Peyer's patch (tissue), 4 donors: ENCODE measurements at regions not wholly inside any gene's neighbourhood (a gene's known extent, or its start where the extent isn't known, plus 50 kb on each side); places are given as distances from the start of the nearest gene placed in this dataset.
"Not testable (repeated sequence)": the region's sequence is repeated elsewhere in the genome, so short reads cannot be mapped to it uniquely, and the experiment has no call there.

Source experiments
- DNase-seq, 3 donors: peaks; one replicate each; pipeline ENCODE4 v3.0.0-alpha.2; 2017 to 2019
- H3K27ac ChIP-seq, 4 donors: fragments of 200-600 bp; sonication (generic); one replicate each; pipeline ENCODE4 v1.5.1; 2016 to 2019
- H3K27me3 ChIP-seq, 2 donors: fragments of 200-600 bp; sonication (generic); one replicate each; pipeline ENCODE4 v1.5.1; 2019
- H3K36me3 ChIP-seq, 3 donors: fragments of 200-600 bp; sonication (generic); one replicate each; pipeline ENCODE4 v1.5.1; 2016 to 2019
- H3K4me1 ChIP-seq, 4 donors: fragments of 200-600 bp; sonication (generic); one replicate each; pipeline ENCODE4 v1.5.1; 2016 to 2019
- H3K4me3 ChIP-seq, 4 donors: fragments of 200-600 bp; sonication (generic); 1 replicate in 3 of 4; 2 replicates in 1 of 4; pipeline ENCODE4 v1.5.1; 2016 to 2019; ENCODE audit warnings: mild to moderate bottlenecking in 1 of 4
- H3K9me3 ChIP-seq, 4 donors: fragments of 200-600 bp; sonication (generic); one replicate each; pipeline ENCODE4 v1.5.1; 2016 to 2019; ENCODE audit warnings: mild to moderate bottlenecking in 1 of 4
- POLR2A ChIP-seq, 2 donors: fragments of 450-650 bp; IDR thresholded peaks; one replicate each; pipeline ENCODE4 v1.5.1; 2017; ENCODE audit warnings: antibody characterized with exemption in 2 of 2, mild to moderate bottlenecking in 2 of 2, moderate library complexity in 2 of 2
- TF ChIP-seq, protein P1 (sequence below), 6 experiments: fragments of 450-650 bp in 4 of 6; fragments of 200-600 bp in 2 of 6; sonication (generic) in 1 of 6; IDR thresholded peaks; one replicate each; pipeline ENCODE4 v1.5.1; 2017 to 2019; ENCODE audit warnings: antibody characterized with exemption in 6 of 6, mild to moderate bottlenecking in 3 of 6, moderate library complexity in 1 of 6

- no peak for TF ChIP-seq POLR2A (IDR thresholded peaks at IDR 0.05)
- TF ChIP-seq, protein P1, sequence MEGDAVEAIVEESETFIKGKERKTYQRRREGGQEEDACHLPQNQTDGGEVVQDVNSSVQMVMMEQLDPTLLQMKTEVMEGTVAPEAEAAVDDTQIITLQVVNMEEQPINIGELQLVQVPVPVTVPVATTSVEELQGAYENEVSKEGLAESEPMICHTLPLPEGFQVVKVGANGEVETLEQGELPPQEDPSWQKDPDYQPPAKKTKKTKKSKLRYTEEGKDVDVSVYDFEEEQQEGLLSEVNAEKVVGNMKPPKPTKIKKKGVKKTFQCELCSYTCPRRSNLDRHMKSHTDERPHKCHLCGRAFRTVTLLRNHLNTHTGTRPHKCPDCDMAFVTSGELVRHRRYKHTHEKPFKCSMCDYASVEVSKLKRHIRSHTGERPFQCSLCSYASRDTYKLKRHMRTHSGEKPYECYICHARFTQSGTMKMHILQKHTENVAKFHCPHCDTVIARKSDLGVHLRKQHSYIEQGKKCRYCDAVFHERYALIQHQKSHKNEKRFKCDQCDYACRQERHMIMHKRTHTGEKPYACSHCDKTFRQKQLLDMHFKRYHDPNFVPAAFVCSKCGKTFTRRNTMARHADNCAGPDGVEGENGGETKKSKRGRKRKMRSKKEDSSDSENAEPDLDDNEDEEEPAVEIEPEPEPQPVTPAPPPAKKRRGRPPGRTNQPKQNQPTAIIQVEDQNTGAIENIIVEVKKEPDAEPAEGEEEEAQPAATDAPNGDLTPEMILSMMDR (IDR thresholded peaks at IDR 0.05): no peak
- no peak for DNase-seq
- no peaks in the 10 kb centered on the region for H3K4me1 ChIP-seq
- H3K9me3 ChIP-seq: no peaks in the 10 kb centered on the region
- no peaks in the 10 kb centered on the region for H3K36me3 ChIP-seq
- H3K27me3 ChIP-seq: no peaks in the 10 kb centered on the region
- no peak overlapping the region for H3K27ac ChIP-seq
- H3K4me3 ChIP-seq: no peak overlapping the region
Measured at GRCh38 chr5:112555691-112556090, 136.6 kb upstream of the EPB41L4A start.

- DNase-seq, H3K9me3 ChIP-seq, H3K36me3 ChIP-seq, H3K4me3 ChIP-seq, H3K27ac ChIP-seq, H3K27me3 ChIP-seq, H3K4me1 ChIP-seq: not testable (repeated sequence)
Measured at GRCh38 chr5:112559501-112559900, 140.4 kb upstream of the EPB41L4A start.

DNA sequence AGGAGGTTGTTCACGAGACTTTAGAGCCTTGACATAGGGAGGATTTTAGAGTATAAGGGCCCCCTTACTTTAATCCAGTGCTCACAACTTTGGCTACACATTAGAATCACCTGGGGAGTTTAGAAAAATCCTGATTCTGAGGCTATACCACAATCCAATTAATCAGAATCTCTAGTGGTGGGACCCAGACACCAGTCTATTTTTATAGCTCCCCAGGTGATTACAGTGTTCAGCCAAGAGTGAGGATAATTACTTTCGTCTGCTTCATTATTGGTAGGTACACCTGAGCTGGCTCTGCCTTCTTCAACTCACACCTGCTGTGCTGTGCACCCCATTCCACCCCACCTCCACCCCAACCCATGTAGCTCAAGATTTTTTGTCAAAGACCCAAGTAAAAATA, 141.3 kb upstream of the EPB41L4A start:
- no peak overlapping the region for H3K4me3 ChIP-seq
- H3K36me3 ChIP-seq: no peaks in the 10 kb centered on the region
- no peak for DNase-seq
- TF ChIP-seq, protein P1 (IDR thresholded peaks at IDR 0.05): no peak
- no peak for TF ChIP-seq POLR2A (IDR thresholded peaks at IDR 0.05)
- H3K27me3 ChIP-seq: no peaks in the 10 kb centered on the region
- H3K4me1 ChIP-seq: no peaks in the 10 kb centered on the region
- H3K27ac ChIP-seq: no peak overlapping the region
- peaks cover 0 to 9% (median 4%) of the 10 kb centered on the region in 4 donors for H3K9me3 ChIP-seq

DNA sequence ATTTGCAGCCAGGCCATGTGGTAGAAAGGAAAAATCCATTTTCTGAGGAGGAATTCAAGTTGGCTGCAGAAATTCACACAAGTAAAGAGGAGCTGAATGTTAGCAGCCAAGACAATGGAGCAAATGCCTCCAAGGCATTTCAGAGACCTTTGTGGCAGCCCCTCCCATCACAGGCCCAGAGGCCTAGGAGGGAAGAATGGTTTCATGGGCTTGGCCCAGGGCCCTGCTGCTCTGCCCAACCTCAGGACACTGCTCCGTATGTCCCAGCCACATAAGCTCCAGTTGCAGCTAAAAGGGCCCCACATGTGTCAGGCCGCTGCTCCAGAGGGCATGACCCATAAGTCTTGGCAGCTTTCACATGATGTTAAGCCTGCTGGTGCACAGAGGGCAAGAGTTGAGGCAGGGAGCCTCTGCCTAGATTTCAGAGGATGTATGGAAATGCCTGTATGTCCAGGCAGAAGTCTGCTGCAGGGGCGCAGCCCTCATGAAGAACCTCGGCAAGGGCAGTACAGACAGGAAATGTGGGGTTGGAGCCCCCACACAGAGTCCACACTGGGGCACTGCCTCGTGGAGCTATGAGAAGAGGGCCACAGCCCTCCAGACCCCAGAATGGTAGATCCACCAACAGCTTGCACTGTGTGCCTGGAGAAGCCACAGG, 144.2 kb upstream of the EPB41L4A start:
- H3K27me3 ChIP-seq: no peaks in the 10 kb centered on the region
- H3K27ac ChIP-seq: no peak overlapping the region
- H3K4me3 ChIP-seq: no peak overlapping the region
- TF ChIP-seq POLR2A (IDR thresholded peaks at IDR 0.05): no peak
- TF ChIP-seq, protein P1 (IDR thresholded peaks at IDR 0.05): no peak
- no peaks in the 10 kb centered on the region for H3K36me3 ChIP-seq
- DNase-seq: no peak
- H3K4me1 ChIP-seq: no peaks in the 10 kb centered on the region
- H3K9me3 ChIP-seq: peaks cover 0 to 9% (median 4%) of the 10 kb centered on the region in 4 donors

DNA sequence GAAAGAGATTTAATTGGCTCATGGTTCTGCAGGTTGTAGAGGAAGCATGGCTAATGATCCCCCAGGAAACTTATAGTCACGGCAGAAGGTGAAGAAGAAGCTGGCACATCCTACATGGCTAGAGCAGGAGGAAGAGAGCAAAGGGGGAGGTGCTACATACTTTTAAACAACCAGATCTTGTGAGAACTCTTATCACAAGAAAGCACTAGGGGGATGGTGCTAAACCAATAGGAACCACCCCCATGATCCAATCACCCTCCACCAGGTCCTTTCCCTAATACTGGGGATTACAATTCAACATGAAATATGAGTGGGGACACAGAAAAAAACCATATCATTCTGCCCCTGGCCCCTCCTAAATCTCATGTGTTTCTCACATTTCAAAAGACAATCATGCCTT, 147.2 kb upstream of the EPB41L4A start:
- H3K4me1 ChIP-seq: no peaks in the 10 kb centered on the region
- no peak overlapping the region for H3K27ac ChIP-seq
- no peak for DNase-seq
- no peaks in the 10 kb centered on the region for H3K27me3 ChIP-seq
- H3K4me3 ChIP-seq: no peak overlapping the region
- peaks cover 0 to 9% (median 4%) of the 10 kb centered on the region in 4 donors for H3K9me3 ChIP-seq
- H3K36me3 ChIP-seq: no peaks in the 10 kb centered on the region
- TF ChIP-seq, protein P1 (IDR thresholded peaks at IDR 0.05): no peak
- no peak for TF ChIP-seq POLR2A (IDR thresholded peaks at IDR 0.05)

GRCh38 chr5:112569596-112569995, 150.5 kb upstream of the EPB41L4A start:
- Histone ChIP-seq H3K36me3 (no peaks in the 10 kb centered on the region), H3K27me3 (no peaks in the 10 kb centered on the region), H3K9me3 (no peaks in the 10 kb centered on the region), H3K27ac (no peak overlapping the region), H3K4me1 (no peaks in the 10 kb centered on the region), H3K4me3 (no peak overlapping the region)
- no peak for DNase-seq
- TF ChIP-seq, protein P1 (IDR thresholded peaks at IDR 0.05): no peak
- no peak for TF ChIP-seq POLR2A (IDR thresholded peaks at IDR 0.05)
